LNCaP clone FGC (cell line): ENCODE measurements at regions not wholly inside any gene's neighbourhood (a gene's known extent, or its start where the extent isn't known, plus 50 kb on each side); places are given as distances from the start of the nearest gene placed in this dataset.

Experiments used
- DNase-seq: peaks from one replicate; pipeline ENCODE4 v3.0.0-alpha.2; 2011; ENCODE audit warnings: low read depth
- H3K4me3 ChIP-seq: 2 replicates; pipeline ENCODE4 v1.5.1; 2011; ENCODE audit warnings: mild to moderate bottlenecking, low read depth, low read length, control low read depth
- TF ChIP-seq, protein P1 (sequence below): IDR thresholded peaks from 2 replicates; pipeline ENCODE4 v1.5.1; 2012; ENCODE audit warnings: mild to moderate bottlenecking; ENCODE audit not compliant: control insufficient read depth, insufficient read depth; ENCODE audit errors: extremely low read depth

DNA sequence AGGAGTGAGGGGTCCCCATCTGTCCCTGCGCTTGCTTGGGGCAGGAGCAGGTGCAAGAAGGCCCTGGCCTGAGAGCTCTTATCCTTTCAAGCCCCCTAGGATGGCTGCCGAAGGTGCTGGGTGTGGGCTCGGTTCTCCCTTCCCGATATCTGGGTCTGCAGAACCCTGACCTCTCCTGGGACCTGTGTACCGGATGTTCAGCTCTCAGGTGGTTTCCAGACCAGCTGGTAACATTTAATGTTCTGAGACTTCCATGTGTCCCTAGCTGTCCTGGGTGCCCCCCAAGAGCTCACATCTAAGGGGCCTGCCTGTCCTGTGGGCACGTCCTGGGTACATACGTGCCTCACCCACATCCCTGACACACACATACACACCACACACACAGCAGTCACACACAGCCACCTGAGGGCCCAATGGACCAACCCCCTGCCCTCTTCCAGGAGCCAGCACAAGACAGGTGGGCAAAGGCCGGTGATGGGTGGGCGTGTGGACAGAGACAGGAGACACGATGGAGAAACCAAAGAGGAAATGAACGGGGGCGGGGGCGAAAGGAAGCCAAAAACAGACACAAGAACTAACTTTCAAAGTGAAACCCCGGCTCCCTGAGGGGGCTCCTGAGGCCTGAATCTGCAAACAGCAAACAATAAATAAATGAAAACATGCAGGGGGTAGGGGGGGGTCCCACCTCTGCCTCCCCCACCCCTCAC lies 124.3 kb downstream of the PTPRS start:
- DNase-seq = no peak
- H3K4me3 ChIP-seq = no peak overlapping the region
- TF ChIP-seq, protein P1, sequence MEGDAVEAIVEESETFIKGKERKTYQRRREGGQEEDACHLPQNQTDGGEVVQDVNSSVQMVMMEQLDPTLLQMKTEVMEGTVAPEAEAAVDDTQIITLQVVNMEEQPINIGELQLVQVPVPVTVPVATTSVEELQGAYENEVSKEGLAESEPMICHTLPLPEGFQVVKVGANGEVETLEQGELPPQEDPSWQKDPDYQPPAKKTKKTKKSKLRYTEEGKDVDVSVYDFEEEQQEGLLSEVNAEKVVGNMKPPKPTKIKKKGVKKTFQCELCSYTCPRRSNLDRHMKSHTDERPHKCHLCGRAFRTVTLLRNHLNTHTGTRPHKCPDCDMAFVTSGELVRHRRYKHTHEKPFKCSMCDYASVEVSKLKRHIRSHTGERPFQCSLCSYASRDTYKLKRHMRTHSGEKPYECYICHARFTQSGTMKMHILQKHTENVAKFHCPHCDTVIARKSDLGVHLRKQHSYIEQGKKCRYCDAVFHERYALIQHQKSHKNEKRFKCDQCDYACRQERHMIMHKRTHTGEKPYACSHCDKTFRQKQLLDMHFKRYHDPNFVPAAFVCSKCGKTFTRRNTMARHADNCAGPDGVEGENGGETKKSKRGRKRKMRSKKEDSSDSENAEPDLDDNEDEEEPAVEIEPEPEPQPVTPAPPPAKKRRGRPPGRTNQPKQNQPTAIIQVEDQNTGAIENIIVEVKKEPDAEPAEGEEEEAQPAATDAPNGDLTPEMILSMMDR = no peak

DNA sequence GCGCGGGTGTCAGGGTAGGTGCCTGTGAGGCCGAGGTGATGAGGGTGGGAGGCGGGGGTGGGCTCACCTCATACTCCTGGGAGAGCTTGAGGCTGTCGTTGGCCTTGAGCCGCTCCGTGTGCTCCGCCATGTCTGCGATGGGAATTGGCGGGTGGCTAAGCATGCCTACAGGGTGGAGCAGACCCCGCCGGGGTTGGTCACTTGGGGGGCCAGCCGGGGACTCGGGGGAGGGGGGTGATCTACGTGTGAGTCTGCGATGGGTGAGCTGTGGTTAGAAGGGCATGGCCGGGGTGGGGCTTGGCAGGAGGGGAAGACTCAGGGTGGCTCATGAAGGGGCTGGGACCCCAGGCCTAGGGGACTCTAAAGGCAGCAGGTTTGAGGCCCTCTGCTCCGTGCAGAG lies 125.2 kb downstream of the PTPRS start:
- no peak for DNase-seq
- no peak overlapping the region for H3K4me3 ChIP-seq
- TF ChIP-seq, protein P1 = no peak

DNA sequence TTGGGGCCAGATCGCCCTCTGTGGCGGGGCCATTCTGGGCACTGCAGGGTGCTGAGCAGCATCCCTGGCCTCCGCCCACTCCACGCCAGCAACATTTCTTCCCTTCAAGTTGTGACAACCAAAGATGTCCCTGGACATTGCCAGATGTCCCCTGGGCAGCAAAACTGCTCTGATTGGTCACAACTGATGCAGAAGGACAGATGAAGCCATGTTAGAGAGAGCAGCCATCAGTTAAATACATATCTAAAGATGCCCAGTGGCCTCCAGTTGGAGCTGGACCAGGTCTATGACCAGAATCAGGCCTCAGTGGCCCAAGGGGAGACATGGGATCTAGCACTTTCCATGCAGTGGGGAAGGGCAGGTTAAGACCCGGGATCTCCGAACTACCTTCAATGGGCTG lies 125.7 kb downstream of the PTPRS start:
- TF ChIP-seq, protein P1 = no peak
- H3K4me3 ChIP-seq = no peak overlapping the region
- DNase-seq = no peak

DNA sequence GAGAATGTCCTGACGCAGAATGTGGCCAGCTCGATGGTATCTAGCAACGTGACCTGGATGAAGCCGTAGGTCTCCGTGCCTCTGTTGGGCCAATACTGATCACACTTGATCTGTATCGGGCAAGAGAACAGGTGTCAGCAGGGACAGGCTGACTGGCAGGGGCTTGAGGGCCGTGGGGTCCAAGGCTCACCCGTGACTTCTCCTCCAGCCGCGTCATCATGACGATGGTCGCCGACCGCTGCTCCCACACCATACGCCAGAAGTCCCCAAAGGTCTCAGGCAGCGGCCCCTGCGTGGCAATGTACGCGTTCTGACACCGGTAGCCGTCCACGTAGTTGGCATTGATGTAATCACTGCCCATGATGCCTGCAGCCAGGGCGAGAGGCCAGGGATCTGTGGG lies 126.2 kb downstream of the PTPRS start:
- TF ChIP-seq, protein P1 = no peak
- H3K4me3 ChIP-seq = no peak overlapping the region

DNA sequence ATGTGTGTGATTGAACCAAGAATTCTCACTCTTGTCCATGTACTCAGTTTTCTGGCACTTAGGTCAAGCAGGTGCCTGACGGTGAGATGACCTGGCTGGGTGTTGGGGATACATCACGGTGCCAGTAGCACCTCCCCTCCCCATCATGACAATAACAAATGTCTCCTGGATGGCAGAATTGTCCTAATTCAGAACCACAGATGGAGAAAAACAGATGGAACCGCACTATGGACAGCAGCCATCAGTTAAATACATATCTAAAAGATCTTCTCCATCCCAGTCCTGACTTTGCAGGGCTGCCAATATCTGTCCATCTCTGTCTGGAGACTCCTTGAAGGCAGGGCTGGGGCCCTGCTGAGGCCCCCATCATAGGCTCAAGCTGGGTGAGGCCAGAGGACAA lies 126.9 kb downstream of the PTPRS start:
- TF ChIP-seq, protein P1 = no peak
- DNase-seq = no peak
- H3K4me3 ChIP-seq = no peak overlapping the region

More for the DNA sequence above, 126.2 kb downstream of the PTPRS start:
- no peak for DNase-seq

DNA sequence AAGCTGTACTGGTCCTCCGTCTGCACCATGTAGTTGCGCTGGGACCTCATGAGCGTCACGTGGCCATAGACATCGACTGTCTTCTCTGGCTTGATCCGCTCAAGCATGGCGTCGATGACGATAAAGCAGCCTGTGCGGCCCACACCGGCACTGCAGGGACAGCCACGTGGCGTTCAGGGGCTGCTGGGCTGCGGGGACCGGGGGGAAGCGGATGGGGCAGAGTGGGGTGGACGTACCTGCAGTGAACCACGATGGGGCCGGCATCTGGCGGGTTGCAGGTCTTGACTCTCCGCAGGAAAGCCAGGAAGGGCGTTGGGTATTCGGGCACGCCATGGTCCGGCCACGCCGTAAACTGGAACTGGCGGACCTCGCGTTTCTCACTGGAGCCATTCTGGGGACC lies 128.5 kb downstream of the PTPRS start:
- DNase-seq = no peak
- H3K4me3 ChIP-seq = no peak overlapping the region
- TF ChIP-seq, protein P1 = no peak
